Coronary artery (tissue), 2 donors: ENCODE measurements at regions not wholly inside any gene's neighbourhood (a gene's known extent, or its start where the extent isn't known, plus 50 kb on each side); places are given as distances from the start of the nearest gene placed in this dataset.

Experiments used
- DNase-seq: peaks from one replicate; pipeline ENCODE4 v3.0.0-alpha.2; 2017; ENCODE audit warnings: low spot score
- H3K27ac ChIP-seq, 2 donors: fragments of 200-600 bp; sonication (generic); one replicate each; pipeline ENCODE4 v1.5.1; 2016 to 2019
- H3K4me3 ChIP-seq: fragments of 200-600 bp; sonication (generic); 2 replicates; pipeline ENCODE4 v1.5.1; 2016; ENCODE audit warnings: mild to moderate bottlenecking, moderate library complexity
- CTCF ChIP-seq: fragments of 200-600 bp; sonication (generic); IDR thresholded peaks from one replicate; pipeline ENCODE4 v1.5.1; 2019; ENCODE audit warnings: antibody characterized with exemption

DNA sequence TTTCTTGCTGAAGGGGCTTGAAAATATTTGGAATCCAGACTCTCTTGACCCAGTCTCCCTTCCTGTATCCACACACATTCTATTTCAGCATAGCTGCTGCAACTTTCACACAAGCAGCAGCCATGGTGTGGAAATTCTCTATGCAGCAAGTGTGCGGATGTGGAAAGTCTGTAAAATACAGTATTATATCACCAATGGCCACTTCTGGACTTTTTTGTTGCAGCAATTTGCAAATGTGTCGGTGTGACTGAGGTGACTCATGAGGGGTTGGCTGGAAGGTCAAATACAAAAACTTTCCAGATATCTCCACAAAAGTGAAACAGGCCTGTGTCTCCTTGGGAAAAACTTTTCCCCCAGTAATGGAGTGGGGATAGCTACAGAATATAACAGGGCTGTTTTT lies 299.3 kb upstream of the GYPC start:
- H3K4me3 ChIP-seq, result no peak overlapping the region
- no peak for TF ChIP-seq CTCF
- H3K27ac ChIP-seq, result no peak overlapping the region
- no peak for DNase-seq

DNA sequence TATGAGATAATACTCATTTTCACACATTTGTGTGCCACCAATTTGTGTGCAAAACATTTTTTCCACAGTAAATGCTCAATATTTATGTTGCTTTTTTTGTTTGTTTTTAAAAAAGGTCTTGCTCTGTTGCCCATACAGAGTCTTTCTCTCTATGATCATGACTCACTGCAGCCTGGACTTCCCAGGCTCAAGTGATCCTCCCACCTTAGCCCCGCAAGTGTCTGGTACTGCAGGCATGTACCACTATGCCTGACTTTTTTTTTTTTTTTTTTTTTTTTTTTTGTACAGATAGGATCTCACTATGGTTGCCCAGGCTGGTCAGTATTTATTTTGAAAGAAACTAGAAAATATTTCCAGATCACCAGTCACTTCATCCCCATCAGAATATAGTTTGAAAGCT lies 297.8 kb upstream of the GYPC start:
- no peak for DNase-seq
- no peak for TF ChIP-seq CTCF
- Histone ChIP-seq H3K4me3 (no peak overlapping the region), H3K27ac (no peak overlapping the region)

DNA sequence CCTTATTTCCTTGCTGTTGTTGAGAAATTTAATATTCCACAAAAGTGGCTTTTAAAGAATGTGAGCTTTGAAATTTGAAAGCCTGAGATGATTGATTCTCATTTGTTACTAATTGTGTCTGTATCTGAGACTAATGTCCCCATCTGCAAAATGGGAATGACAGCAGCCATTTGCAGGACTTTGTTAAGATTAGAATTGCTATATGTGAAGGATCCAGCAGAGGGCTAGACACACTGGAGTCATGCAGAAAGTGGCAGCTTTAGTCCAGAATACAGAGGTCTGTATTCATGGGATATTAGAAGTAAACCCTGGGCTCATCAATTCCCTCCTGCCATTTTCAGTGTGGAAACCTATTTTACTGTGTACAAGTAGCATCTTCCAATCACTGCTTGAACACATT lies 296.5 kb upstream of the GYPC start:
- no peak overlapping the region for H3K4me3 ChIP-seq
- TF ChIP-seq CTCF, result no peak
- no peak for DNase-seq

DNA sequence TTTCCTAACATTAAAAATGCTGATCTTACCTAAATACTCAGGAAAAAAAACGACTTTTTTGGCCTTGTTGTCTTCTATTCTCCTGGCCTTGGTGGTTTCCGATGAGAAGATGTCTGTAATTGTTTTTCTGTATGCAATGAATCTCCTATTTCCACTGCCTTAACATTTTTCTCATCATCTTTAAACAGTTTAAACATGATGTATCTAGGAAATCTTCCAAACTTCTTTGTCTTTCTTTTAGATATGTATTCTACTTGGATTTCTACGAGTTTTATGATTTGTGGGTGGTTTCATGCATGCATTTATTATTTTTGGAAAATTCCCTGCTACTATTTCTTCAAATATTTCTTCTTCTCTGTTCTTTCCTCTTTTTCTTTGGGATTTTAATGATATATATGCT lies 288.6 kb upstream of the GYPC start:
- H3K27ac ChIP-seq, result no peak overlapping the region
- no peak overlapping the region for H3K4me3 ChIP-seq
- no peak for DNase-seq
- no peak for TF ChIP-seq CTCF

More for the DNA sequence above, 296.5 kb upstream of the GYPC start:
- no peak overlapping the region for H3K27ac ChIP-seq

GRCh38 chr2:126368758-126369157 lies 287.2 kb upstream of the GYPC start:
- Histone ChIP-seq H3K4me3 (no peak overlapping the region), H3K27ac (no peak overlapping the region)
- no peak for TF ChIP-seq CTCF
- DNase-seq, result no peak

- DNase-seq, result no peak
- H3K4me3 ChIP-seq, result no peak overlapping the region
- TF ChIP-seq CTCF, result no peak
- no peak overlapping the region for H3K27ac ChIP-seq
Observed at GRCh38 chr2:126370201-126370600, 285.8 kb upstream of the GYPC start.

- Histone ChIP-seq H3K27ac (no peak overlapping the region), H3K4me3 (no peak overlapping the region)
- DNase-seq, result no peak
Observed at GRCh38 chr2:126372406-126372805, 283.6 kb upstream of the GYPC start.

More at GRCh38 chr2:126372406-126372805, 283.6 kb upstream of the GYPC start:
- TF ChIP-seq CTCF, result no peak
